Smooth muscle cell of the brain vasculature (primary cell): ENCODE measurements at regions not wholly inside any gene's neighbourhood (a gene's known extent, or its start where the extent isn't known, plus 50 kb on each side); places are given as distances from the start of the nearest gene placed in this dataset.
A peak's percentile ranks its signal among the peaks of the same experiment; 100 is the strongest.
"Not testable (repeated sequence)": the region's sequence is repeated elsewhere in the genome, so short reads cannot be mapped to it uniquely, and the experiment has no call there.

Experiments
- DNase-seq: peaks from one replicate; pipeline ENCODE4 v3.0.0-alpha.2; 2012; ENCODE audit warnings: low read depth, low spot score

- DNase-seq, result no peak
These were observed 95.9 kb upstream of the PCSK1 start for GRCh38 chr5:96528826-96529474.

DNA sequence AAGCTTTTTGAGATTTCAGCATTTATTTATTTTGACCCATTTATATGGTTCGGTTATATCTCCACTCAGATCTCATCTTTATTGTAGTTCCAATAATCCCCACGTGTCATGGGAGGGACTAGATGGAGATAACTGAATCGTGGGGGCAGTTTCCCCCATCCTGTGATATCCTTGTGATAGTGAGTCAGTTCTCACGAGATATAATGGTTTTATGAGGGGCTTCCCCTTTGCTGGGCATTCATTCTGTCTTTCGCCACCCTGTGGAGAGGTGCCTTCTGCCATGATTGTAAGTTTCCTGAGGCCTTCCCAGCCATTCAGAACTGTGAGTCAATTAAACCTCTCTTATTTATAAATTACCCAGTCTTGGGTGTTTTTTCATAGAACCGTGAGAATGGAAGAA, 96.5 kb upstream of the PCSK1 start:
- no peak for DNase-seq

- DNase-seq, result no peak
These were observed 97.9 kb upstream of the PCSK1 start for GRCh38 chr5:96530901-96531300.

DNA sequence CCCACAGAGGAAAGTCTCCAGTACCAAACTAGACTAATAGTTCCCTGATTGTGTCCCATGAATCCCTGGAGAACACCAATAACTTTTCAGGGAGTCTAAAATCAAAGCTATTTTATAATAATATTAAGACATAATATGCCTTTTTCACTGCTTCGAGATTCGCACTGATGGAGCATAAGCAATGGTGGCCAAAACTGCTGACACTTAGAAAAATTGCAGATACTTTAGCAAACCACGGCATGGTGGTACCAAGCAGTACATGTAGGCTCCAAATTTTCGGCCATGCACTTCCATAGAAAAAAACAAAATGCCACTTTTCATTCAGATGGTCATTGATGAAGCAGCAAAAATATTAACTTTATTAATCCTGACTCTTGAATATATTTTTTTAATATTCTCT, 100.3 kb upstream of the PCSK1 start:
- no peak for DNase-seq

DNA sequence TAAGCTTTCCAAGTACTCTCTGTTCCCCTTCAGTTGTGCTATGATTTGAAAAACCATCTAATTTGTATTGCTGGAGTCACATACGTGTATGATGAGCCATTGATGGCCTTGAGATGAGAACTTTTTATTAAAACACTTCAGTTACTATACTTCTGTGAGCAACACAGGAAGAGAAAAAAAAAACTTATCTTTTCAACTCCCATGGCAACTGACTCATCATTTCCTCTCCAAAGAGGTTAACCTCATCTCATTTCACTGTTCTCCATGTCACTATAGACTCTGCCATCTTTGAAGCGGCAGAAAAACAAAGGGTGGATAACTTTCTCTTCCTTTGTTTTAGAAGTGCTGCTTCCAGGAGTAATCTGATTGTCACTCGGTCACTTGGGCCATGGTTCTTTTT, 104.3 kb upstream of the PCSK1 start:
- DNase-seq, result peak; percentile 21

GRCh38 chr5:96538808-96539250, 105.8 kb upstream of the PCSK1 start:
- DNase-seq, result peak; percentile 17

GRCh38 chr5:96546120-96546519, 113.1 kb upstream of the PCSK1 start:
- DNase-seq, result no peak

DNA sequence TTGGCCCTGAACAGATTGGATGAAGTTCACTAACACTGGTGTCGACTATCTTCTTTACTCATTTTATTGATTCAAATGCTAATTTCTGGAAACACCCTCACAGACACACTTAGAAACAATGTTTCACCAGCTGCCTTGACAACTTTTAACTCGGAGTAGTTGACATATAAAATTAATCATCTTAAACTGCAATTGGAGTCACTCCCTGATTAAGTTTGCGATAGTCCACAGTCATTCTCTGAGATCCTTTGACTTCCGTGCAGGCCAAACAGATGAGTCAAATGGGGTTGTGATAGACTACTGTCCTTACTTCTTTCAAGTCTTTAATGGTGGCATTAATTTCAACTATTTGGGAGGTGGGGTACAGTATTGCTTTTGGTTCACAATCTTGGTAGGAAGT, 114.4 kb upstream of the PCSK1 start:
- DNase-seq, result no peak

DNA sequence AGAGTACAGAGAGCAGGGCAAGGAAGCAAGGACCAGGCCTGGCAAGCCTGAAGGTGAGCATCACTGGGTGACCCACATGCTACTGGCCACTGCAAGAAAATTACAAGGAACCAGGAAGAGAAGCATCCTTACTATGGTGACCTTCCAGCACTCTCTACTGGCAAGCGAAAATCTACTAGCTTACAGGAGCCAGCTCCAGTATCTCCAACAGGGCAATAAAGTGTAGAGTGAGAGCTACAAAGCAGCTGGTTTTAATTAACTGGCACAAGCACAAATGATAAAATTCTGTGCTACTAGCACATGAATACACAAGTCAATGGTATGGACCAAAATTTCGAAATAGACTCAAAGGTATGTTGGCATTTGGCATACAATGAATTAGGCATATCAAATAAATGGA, 113.3 kb upstream of the CAST start:
- DNase-seq, result no peak

GRCh38 chr5:96560857-96561256, 101.3 kb upstream of the CAST start:
- not testable (repeated sequence) for DNase-seq

DNA sequence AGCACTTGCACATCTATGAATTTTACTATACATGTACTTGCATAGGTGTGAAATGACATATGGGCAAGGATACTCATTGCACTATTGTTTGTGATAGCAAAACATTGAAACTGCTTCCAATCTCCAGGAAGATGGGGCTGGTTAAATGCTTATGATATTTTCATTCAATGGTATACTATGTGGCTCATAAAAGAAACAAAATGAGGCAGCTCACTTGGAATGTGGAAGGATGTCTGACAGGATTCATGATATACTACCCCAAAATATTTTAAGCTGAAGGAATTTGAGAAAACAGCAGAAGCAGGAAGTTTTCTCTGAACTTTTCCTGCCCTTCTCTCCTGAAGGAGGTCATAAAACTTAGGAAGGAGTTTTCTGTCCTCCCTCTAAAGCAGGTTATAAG, 99.6 kb upstream of the CAST start:
- DNase-seq, result no peak

DNA sequence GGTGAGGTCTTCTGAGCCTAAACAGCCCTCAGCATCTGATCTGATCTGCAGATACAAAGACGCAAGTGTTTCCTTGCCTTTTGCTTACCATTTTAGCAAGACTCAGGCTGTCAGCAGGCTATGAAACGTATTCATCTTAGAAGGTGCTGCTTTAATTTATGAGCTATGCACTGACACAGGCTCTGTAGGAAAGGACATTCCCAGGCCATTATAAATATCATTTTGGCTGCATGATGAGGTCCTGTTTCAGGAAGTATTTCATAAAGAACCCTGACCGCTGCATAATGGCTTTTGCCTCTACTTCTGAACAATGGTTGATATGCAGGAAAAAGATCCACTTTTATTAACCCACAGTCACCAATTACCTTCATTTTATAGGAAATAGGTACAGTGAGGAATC, 98.4 kb upstream of the CAST start:
- no peak for DNase-seq

GRCh38 chr5:96565582-96566265, 96.5 kb upstream of the CAST start:
- DNase-seq, result peak; percentile 37

- DNase-seq, result no peak
These were observed 95.2 kb upstream of the CAST start for GRCh38 chr5:96566833-96567587.

DNA sequence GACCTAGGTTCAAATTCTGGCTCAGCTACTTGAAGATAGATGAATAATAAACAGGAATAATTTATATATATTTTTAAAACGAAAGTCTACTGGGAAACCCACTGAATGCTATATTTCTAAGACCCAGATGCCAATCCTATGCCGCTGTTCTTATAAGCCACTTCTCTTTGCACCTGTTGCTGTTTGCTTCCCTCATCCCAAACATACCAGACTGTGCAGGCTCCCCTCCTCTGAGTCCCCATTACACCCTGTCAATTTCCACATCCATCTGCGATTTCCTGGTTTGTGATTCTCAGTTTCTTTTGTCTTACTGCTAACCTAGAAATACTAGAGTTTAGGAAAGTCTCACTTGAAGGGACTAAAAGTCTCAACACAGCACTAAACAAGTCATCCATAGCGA, 92.8 kb upstream of the CAST start:
- no peak for DNase-seq

- DNase-seq, result no peak
These were observed 92.4 kb upstream of the CAST start for GRCh38 chr5:96569770-96570169.

DNA sequence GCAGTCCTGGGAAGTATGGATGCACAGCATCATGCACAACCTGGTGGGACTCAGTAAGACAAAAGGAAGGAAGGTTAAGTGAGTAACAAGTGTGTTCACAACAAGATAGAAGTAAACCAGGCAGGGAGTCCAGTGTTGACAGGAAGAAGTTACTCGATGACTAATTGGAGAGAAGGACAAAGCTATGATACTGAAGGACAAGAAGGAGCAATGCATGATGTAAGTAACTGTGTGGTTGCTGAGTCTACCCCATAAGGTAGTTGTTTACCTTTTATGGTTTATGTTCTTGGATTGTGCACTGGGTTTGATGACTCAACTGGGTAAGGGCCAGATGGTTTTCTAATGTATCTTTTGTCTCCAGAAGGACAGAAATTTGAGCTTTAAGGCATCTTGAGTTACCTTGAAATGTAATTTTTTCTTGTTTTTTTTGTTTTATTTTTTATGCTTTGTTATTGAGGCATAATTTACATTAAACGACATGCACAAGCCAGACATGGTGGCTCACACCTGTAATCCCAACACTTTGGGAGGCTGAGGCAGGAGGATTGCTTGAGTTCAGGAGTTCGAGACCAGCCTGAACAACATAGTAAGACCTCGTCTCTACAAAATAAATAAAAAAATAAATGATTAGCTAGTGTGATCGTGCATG, 89.2 kb upstream of the CAST start:
- peak; percentile 72 for DNase-seq

DNA sequence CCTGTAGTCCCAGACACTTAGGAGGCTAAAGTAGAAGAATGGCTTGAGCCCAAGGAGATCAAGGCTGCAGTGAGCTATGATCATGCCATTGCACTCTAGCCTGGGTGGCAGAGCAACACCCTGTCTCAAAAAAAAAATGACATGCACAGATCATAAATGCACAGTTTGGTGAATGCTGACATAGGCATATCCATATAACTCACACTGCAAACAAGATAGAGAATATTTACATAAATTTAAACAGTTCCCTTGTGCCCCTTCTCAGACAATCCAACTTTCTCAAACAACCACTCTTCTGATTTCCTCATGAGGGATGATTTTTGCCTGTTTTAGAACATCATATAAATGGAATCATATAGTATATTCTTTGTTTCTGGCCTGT, 88.7 kb upstream of the CAST start:
- DNase-seq, result no peak

DNA sequence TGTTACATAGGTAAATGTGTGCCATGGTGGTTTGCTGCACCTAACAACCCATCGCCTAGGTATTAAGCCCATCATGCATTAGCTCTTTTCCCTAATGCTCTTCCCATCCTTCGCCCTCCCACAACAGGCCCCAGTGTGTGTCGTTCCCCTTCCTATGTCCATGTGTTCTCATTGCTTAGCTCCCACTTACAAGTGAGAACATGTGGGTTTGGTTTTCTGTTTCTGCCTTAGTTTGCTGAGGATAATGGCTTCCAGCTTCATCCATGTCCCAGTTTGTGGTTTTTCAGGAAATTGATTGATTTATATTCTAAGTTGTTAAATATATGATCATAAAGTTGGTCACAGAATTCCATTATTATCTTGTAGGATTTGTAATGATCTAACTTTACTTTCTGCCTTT, 85.3 kb upstream of the CAST start:
- DNase-seq, result no peak

DNA sequence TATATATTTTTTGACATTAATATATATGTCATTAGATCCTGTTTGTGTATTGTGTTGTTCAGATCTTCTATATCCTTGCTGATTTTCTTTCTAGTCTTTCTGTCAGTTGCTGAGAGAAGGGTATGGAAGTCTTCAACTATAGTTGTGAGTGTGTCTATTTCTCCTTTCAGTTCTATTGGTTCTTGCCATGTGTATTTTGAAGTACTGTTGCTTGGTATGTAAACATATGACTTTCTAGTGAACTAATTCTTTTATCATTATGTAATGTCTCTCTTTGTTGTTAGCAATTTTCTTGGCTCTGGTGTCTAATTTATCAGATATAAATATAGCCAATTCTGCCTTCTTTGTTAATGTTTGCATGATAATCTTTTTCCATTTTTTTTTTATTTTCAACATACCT, 84.3 kb upstream of the CAST start:
- DNase-seq, result no peak

DNA sequence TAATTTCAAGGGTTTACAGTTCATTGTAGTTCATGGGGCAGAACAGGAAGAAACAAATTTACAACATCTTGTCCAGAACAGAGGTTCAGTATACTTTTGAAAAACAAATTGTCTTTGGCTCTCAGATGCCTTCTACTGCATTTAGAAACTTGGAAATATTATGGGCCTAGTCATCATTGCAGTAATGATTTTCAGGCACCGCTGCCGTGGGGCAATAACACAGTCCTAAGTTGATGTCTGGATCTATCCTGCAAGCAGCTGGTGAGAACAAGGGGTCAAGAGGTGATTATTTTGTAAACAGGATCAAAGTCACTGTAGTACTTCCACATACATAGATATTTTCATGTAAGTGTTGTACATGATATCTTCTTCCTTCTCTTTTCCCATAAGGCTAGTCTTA, 82.5 kb upstream of the CAST start:
- DNase-seq, result no peak

GRCh38 chr5:96582343-96582742, 79.8 kb upstream of the CAST start:
- DNase-seq, result no peak
